SK-N-SH treated with all-trans-retinoic acid at 6 μM for 48 hours (cell line): ENCODE measurements at regions not wholly inside any gene's neighbourhood (a gene's known extent, or its start where the extent isn't known, plus 50 kb on each side); places are given as distances from the start of the nearest gene placed in this dataset.

Source experiments
- ARNTL ChIP-seq: fragments of 450-650 bp; formaldehyde crosslinking; IDR thresholded peaks from 2 replicates; pipeline ENCODE4 v1.5.0; 2020; ENCODE audit warnings: low read depth, mild to moderate bottlenecking, moderate library complexity, borderline replicate concordance
- CSDC2 ChIP-seq: fragments of 250-450 bp; sonication (Bioruptor Pico); IDR thresholded peaks from 2 replicates; pipeline ENCODE4 v1.5.0; 2020; ENCODE audit warnings: mild to moderate bottlenecking, moderate library complexity
- ESRRG ChIP-seq: fragments of 250-450 bp; sonication (Bioruptor Pico); IDR thresholded peaks from 2 replicates; pipeline ENCODE4 v1.6.1; 2021; ENCODE audit warnings: mild to moderate bottlenecking
- GLIS3 ChIP-seq: fragments of 250-450 bp; sonication (Bioruptor Pico); IDR thresholded peaks from 2 replicates; pipeline ENCODE4 v1.5.0; 2020; ENCODE audit warnings: mild to moderate bottlenecking, moderate library complexity
- ISL1 ChIP-seq: fragments of 250-450 bp; sonication (Bioruptor Pico); IDR thresholded peaks from 2 replicates; pipeline ENCODE4 v2.1.2; 2022; ENCODE audit warnings: mild to moderate bottlenecking, moderate library complexity
- POU6F1 ChIP-seq: fragments of 250-450 bp; sonication (Bioruptor Pico); IDR thresholded peaks from 2 replicates; pipeline ENCODE4 v1.8.0; 2021; ENCODE audit warnings: low read depth, mild to moderate bottlenecking, moderate library complexity, borderline replicate concordance
- PPARA ChIP-seq: fragments of 250-450 bp; sonication (Bioruptor Pico); IDR thresholded peaks from 2 replicates; pipeline ENCODE4 v1.5.0; 2020; ENCODE audit warnings: mild to moderate bottlenecking, borderline replicate concordance
- SNAI2 ChIP-seq: fragments of 250-450 bp; sonication (Bioruptor Pico); IDR thresholded peaks from 2 replicates; pipeline ENCODE4 v1.5.0; 2020; ENCODE audit warnings: mild to moderate bottlenecking, moderate library complexity
- TCF4 ChIP-seq: fragments of 250-450 bp; sonication (Bioruptor Pico); IDR thresholded peaks from 2 replicates; pipeline ENCODE4 v1.8.0; 2021; ENCODE audit warnings: mild to moderate bottlenecking, moderate library complexity, borderline replicate concordance
- TOX ChIP-seq: fragments of 250-450 bp; sonication (Bioruptor Pico); IDR thresholded peaks from 2 replicates; pipeline ENCODE4 v1.8.0; 2021; ENCODE audit warnings: mild to moderate bottlenecking, moderate library complexity, borderline replicate concordance
- ZFP3 ChIP-seq: fragments of 250-450 bp; sonication (Bioruptor Pico); IDR thresholded peaks from 2 replicates; pipeline ENCODE4 v1.5.0; 2020; ENCODE audit warnings: mild to moderate bottlenecking, moderate library complexity
- ZNF70 ChIP-seq: fragments of 450-650 bp; formaldehyde crosslinking; IDR thresholded peaks from 2 replicates; pipeline ENCODE4 v1.5.0; 2020; ENCODE audit warnings: mild to moderate bottlenecking, moderate library complexity
- TF ChIP-seq, protein P1 (sequence below): fragments of 250-450 bp; sonication (Bioruptor Pico); IDR thresholded peaks from 2 replicates; pipeline ENCODE4 v1.5.1; 2021; ENCODE audit warnings: mild to moderate bottlenecking, moderate library complexity
- TF ChIP-seq, protein P2 (sequence below): fragments of 250-450 bp; sonication (Bioruptor Pico); IDR thresholded peaks from 2 replicates; pipeline ENCODE4 v1.8.0; 2020; ENCODE audit warnings: mild to moderate bottlenecking, moderate library complexity, borderline replicate concordance

DNA sequence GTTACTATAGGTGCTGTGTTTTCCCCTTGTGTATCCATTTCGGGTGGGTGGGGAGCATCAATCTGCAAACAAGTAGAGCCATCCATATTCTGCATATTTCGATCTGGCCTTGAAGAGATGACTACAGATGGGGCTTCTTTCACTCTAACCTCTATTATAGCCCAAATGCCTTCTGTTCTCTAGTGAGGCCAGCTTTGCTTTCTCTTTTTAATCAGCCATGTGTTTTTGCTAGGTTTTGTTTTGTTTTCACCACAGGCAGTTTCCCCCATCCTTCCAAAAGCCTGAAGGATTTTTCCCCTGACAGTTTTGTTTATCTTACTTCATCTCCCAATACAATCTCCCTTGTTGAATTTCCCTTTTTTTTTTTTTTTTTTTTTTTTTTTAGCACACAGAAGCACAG lies 224.1 kb downstream of the BTG1 start:
- TF ChIP-seq TOX (CRISPR knock-in tag) (no peak), POU6F1 (CRISPR knock-in tag) (no peak), ESRRG (CRISPR knock-in tag) (no peak), ZNF70 (CRISPR knock-in tag) (no peak), PPARA (CRISPR knock-in tag) (no peak), ARNTL (CRISPR knock-in tag) (no peak), TCF4 (CRISPR knock-in tag) (no peak), SNAI2 (CRISPR knock-in tag) (no peak), ISL1 (CRISPR knock-in tag) (no peak), CSDC2 (CRISPR knock-in tag) (no peak), ZFP3 (CRISPR knock-in tag) (no peak), GLIS3 (CRISPR knock-in tag) (no peak)
- TF ChIP-seq, protein P1, sequence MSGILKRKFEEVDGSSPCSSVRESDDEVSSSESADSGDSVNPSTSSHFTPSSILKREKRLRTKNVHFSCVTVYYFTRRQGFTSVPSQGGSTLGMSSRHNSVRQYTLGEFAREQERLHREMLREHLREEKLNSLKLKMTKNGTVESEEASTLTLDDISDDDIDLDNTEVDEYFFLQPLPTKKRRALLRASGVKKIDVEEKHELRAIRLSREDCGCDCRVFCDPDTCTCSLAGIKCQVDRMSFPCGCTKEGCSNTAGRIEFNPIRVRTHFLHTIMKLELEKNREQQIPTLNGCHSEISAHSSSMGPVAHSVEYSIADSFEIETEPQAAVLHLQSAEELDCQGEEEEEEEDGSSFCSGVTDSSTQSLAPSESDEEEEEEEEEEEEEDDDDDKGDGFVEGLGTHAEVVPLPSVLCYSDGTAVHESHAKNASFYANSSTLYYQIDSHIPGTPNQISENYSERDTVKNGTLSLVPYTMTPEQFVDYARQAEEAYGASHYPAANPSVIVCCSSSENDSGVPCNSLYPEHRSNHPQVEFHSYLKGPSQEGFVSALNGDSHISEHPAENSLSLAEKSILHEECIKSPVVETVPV (CRISPR knock-in tag), result no peak
- TF ChIP-seq, protein P2, sequence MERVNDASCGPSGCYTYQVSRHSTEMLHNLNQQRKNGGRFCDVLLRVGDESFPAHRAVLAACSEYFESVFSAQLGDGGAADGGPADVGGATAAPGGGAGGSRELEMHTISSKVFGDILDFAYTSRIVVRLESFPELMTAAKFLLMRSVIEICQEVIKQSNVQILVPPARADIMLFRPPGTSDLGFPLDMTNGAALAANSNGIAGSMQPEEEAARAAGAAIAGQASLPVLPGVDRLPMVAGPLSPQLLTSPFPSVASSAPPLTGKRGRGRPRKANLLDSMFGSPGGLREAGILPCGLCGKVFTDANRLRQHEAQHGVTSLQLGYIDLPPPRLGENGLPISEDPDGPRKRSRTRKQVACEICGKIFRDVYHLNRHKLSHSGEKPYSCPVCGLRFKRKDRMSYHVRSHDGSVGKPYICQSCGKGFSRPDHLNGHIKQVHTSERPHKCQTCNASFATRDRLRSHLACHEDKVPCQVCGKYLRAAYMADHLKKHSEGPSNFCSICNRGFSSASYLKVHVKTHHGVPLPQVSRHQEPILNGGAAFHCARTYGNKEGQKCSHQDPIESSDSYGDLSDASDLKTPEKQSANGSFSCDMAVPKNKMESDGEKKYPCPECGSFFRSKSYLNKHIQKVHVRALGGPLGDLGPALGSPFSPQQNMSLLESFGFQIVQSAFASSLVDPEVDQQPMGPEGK, result no peak
